K562 (cell line): ENCODE measurements at regions not wholly inside any gene's neighbourhood (a gene's known extent, or its start where the extent isn't known, plus 50 kb on each side); places are given as distances from the start of the nearest gene placed in this dataset.

Experiments used
- ATAC-seq: fragments of 200-7000 bp; cut with Tn5 transposase; 3 replicates; pipeline ENCODE4 v1.9.1; 2020; ENCODE audit warnings: moderate library complexity
- BruUV-seq: library from RNA; stranded (reverse); fragments of 400-500 nt; replicated peaks from 2 replicates; lab custom pipeline; 2021; lab: Mats Ljungman, UMichigan
- CTCF ChIA-PET: fragments of 300-600 bp; formaldehyde crosslinking; extraction: SDS; loops from one replicate; lab custom pipeline; 2021; ENCODE audit warnings: low intra/inter-chr PET ratio; lab: Yijun Ruan, JAX
- POLR2A ChIA-PET: fragments of 300-600, 350-650 bp; sonication (Branson Sonifier 250); formaldehyde crosslinking; extraction: SDS; loops from one replicate; lab custom pipeline; 2021; ENCODE audit warnings: antibody characterized with exemption, inconsistent platforms; lab: Yijun Ruan, JAX
- DNase-seq, 4 experiments: peaks; one replicate each; pipeline versions ENCODE4 v3.0.0 to v3.0.0-alpha.2; 2011 to 2018; ENCODE audit warnings: low spot score in 3 of 4, mixed read lengths in 3 of 4; ENCODE audit errors: extremely low read depth in 1 of 4
- FAIRE-seq: peaks from 2 replicates; lab custom pipeline; 2011; peaks lifted over from hg19 to GRCh38; lab: Jason Lieb, UNC
- H2AFZ ChIP-seq: 2 replicates; pipeline ENCODE4 v1.6.0; 2011; ENCODE audit warnings: low read depth, low read length, control low read depth, inconsistent platforms
- H3K27ac ChIP-seq: fragments of 200-600 bp; 3 replicates; pipeline ENCODE4 v1.8.0; 2011; ENCODE audit warnings: low read depth, mild to moderate bottlenecking, control low read depth, inconsistent platforms, low read length, moderate library complexity, mixed read lengths; ENCODE audit errors: extremely low read depth
- H3K27me3 ChIP-seq, 2 experiments: fragments of 300-600 bp in 1 of 2; 2 replicates in 1 of 2; 3 replicates in 1 of 2; pipeline versions ENCODE4 v1.6.0 to v1.8.0; 2011; ENCODE audit warnings: inconsistent platforms in 2 of 2, low read length in 2 of 2, mild to moderate bottlenecking in 1 of 2, mixed read lengths in 1 of 2, moderate library complexity in 1 of 2; ENCODE audit not compliant: control insufficient read depth in 2 of 2, insufficient read depth in 2 of 2
- H3K36me3 ChIP-seq: fragments of 300-600 bp; 3 replicates; pipeline ENCODE4 v1.8.0; 2011; ENCODE audit warnings: mild to moderate bottlenecking, low read length, inconsistent platforms; ENCODE audit not compliant: control insufficient read depth, insufficient read depth
- H3K4me1 ChIP-seq, 2 experiments: fragments of 200-600 bp in 1 of 2; replicated peaks in 1 of 2; 2 replicates in 1 of 2; 3 replicates in 1 of 2; pipeline versions ENCODE4 v1.5.1 to v1.8.0; 2011; ENCODE audit warnings: inconsistent platforms in 2 of 2, low read length in 2 of 2, mild to moderate bottlenecking in 1 of 2, mixed read lengths in 1 of 2, moderate library complexity in 1 of 2; ENCODE audit not compliant: control insufficient read depth in 2 of 2, insufficient read depth in 2 of 2
- H3K4me2 ChIP-seq: 2 replicates; pipeline ENCODE4 v1.6.1; 2011; ENCODE audit warnings: low read length, control low read depth, inconsistent platforms, mixed read lengths; ENCODE audit not compliant: insufficient read depth
- H3K4me3 ChIP-seq: fragments of 200-600 bp; sonication (generic), shearing (Covaris generic); 2 replicates; pipeline ENCODE4 v1.5.1; 2016; ENCODE audit warnings: control low read depth, inconsistent platforms
- H3K79me2 ChIP-seq: fragments of 200-600 bp; 3 replicates; pipeline ENCODE4 v1.8.0; 2011; ENCODE audit warnings: low read length, inconsistent platforms; ENCODE audit not compliant: control insufficient read depth, insufficient read depth
- H3K9ac ChIP-seq, 2 experiments: 2 replicates each; pipeline versions ENCODE4 v1.6.0 to v1.6.1; 2011; ENCODE audit warnings: low read depth in 2 of 2, low read length in 2 of 2, control low read depth in 1 of 2, inconsistent platforms in 1 of 2, mild to moderate bottlenecking in 1 of 2, mixed read lengths in 1 of 2; ENCODE audit not compliant: insufficient read depth in 1 of 2
- H3K9me1 ChIP-seq: one replicate; pipeline ENCODE4 v1.6.0; 2011; ENCODE audit warnings: inconsistent platforms, mild to moderate bottlenecking, low read length, moderate library complexity; ENCODE audit not compliant: control insufficient read depth, insufficient read depth
- H3K9me3 ChIP-seq: replicated peaks from 2 replicates; pipeline ENCODE4 v1.5.1; 2011; ENCODE audit warnings: low read depth, low read length, inconsistent platforms; ENCODE audit not compliant: control insufficient read depth, insufficient read depth
- H4K20me1 ChIP-seq: replicated peaks from 2 replicates; pipeline ENCODE4 v1.6.1; 2011; ENCODE audit warnings: low read length, inconsistent platforms, mixed read lengths; ENCODE audit not compliant: control insufficient read depth, insufficient read depth
- C11orf30 ChIP-seq: fragments of 450-650 bp; IDR thresholded peaks from 2 replicates; pipeline ENCODE4 v1.6.1; 2016; ENCODE audit warnings: low read depth, mild to moderate bottlenecking
- CBX3 ChIP-seq, 2 experiments: IDR thresholded peaks; 1 replicate in 1 of 2; 2 replicates in 1 of 2; pipeline ENCODE4 v1.6.1; 2012; ENCODE audit warnings: inconsistent platforms in 2 of 2, low read length in 2 of 2, borderline replicate concordance in 1 of 2, control low read depth in 1 of 2
- ELK3 ChIP-seq: fragments of 450-650 bp; formaldehyde crosslinking; IDR thresholded peaks from 2 replicates; pipeline ENCODE4 v1.4.0; 2020; ENCODE audit warnings: mild to moderate bottlenecking
- ESRRB ChIP-seq: fragments of 250-450 bp; sonication (Bioruptor Pico); IDR thresholded peaks from 2 replicates; pipeline ENCODE4 v1.5.0; 2020; ENCODE audit warnings: mild to moderate bottlenecking, moderate library complexity, borderline replicate concordance
- FIP1L1 ChIP-seq: fragments of 200-400 bp; formaldehyde crosslinking; IDR thresholded peaks from 2 replicates; pipeline ENCODE4 v1.6.1; 2018; ENCODE audit warnings: mild to moderate bottlenecking, low read depth, low read length; ENCODE audit not compliant: poor library complexity, severe bottlenecking
- KLF1 ChIP-seq: fragments of 450-650 bp; IDR thresholded peaks from 2 replicates; pipeline ENCODE4 v1.6.1; 2016; ENCODE audit warnings: missing genetic modification characterization, missing compliant biosample characterization
- MAFF ChIP-seq: IDR thresholded peaks from 2 replicates; pipeline ENCODE4 v1.6.1; 2012; ENCODE audit warnings: low read length, improper control_type of control experiment
- MAFK ChIP-seq: IDR thresholded peaks from 2 replicates; pipeline ENCODE4 v1.6.1; 2011; ENCODE audit warnings: low read length, improper control_type of control experiment
- MTA2 ChIP-seq: fragments of 450-650 bp; IDR thresholded peaks from 2 replicates; pipeline ENCODE4 v1.6.1; 2016; ENCODE audit warnings: low read depth
- ZBTB34 ChIP-seq: fragments of 250-450 bp; sonication (Bioruptor Pico); IDR thresholded peaks from 2 replicates; pipeline ENCODE4 v1.8.0; 2021; ENCODE audit warnings: mild to moderate bottlenecking, moderate library complexity
- ZNF121 ChIP-seq: sonication (generic); formaldehyde crosslinking; conservative IDR thresholded peaks from 2 replicates; pipeline ENCODE4 v1.8.0; 2022; ENCODE audit warnings: missing genetic modification reagents
- WGBS: fragments of 100-300 bp; shearing (Covaris generic); methylation state at CpG from one replicate; pipeline ENCODE4 v1.1.6; 2016; ENCODE audit warnings: low coverage, mixed read lengths; ENCODE audit not compliant: insufficient coverage; ENCODE audit errors: missing lambda C conversion rate; 5-methylcytosine and 5-hydroxymethylcytosine counted together
- in situ Hi-C: fragments of 300-500 bp; cut with MboI; formaldehyde crosslinking; loops from 4 replicates; pipeline ENCODE4 v1.15.0; 2018; ENCODE audit warnings: inconsistent platforms, mixed read lengths
- intact Hi-C: fragments of 100-400 bp; cut with micrococcal nuclease; formaldehyde crosslinking; loops from 2 replicates; pipeline ENCODE4 v1.14.2; 2022

GRCh38 chr14:65986041-65986440, 500.1 kb upstream of the CCDC196 start:
- BruUV-seq = no TSS peak
- Histone ChIP-seq H3K9ac (no peak overlapping the region), H4K20me1 (no peaks in the 10 kb centered on the region), H3K27me3 (no peaks in the 10 kb centered on the region), H3K4me3 (no peak overlapping the region), H3K79me2 (no peaks in the 10 kb centered on the region), H2AFZ (no peak overlapping the region), H3K9me3 (no peaks in the 10 kb centered on the region), H3K9me1 (no peaks in the 10 kb centered on the region), H3K4me2 (no peak overlapping the region), H3K36me3 (no peaks in the 10 kb centered on the region), H3K27ac (no peak overlapping the region), H3K4me1 (no peaks in the 10 kb centered on the region)
- intact Hi-C loops = no loop called here
- DNase-seq (no peak), ATAC-seq (no peak), FAIRE-seq (no peak)
- TF ChIP-seq KLF1 (tag) = no peak
- CTCF ChIA-PET = no interaction called here
- in situ Hi-C loops = no loop called here
- POLR2A ChIA-PET = no interaction called here
- WGBS = 0% methylated on average over 1 of the region's 1 CpG

GRCh38 chr14:65989981-65990380, 496.2 kb upstream of the CCDC196 start:
- H3K9me1 ChIP-seq = no peaks in the 10 kb centered on the region
- no TSS peak for BruUV-seq
- ATAC-seq (no peak), DNase-seq (no peak), FAIRE-seq (no peak)
- no peaks in the 10 kb centered on the region for H3K4me1 ChIP-seq
- no peak overlapping the region for H3K4me3 ChIP-seq
- no peaks in the 10 kb centered on the region for H3K9me3 ChIP-seq
- ChIA-PET CTCF (no interaction called here), POLR2A (no interaction called here)
- intact Hi-C loops (no loop called here), in situ Hi-C loops (no loop called here)
- H3K4me2 ChIP-seq = no peak overlapping the region
- H3K79me2 ChIP-seq = no peaks in the 10 kb centered on the region
- no peaks in the 10 kb centered on the region for H3K36me3 ChIP-seq
- no peak overlapping the region for H3K27ac ChIP-seq
- no peaks in the 10 kb centered on the region for H4K20me1 ChIP-seq
- H2AFZ ChIP-seq = no peak overlapping the region
- no peaks in the 10 kb centered on the region for H3K27me3 ChIP-seq
- no peak for TF ChIP-seq MTA2
- no peak for TF ChIP-seq CBX3 (IDR thresholded peaks at IDR 0.05; ENCODE audit: borderline replicate concordance in 1 of 2, low read length in 2 of 2)
- no peak for TF ChIP-seq ZBTB34 (CRISPR knock-in tag)
- peak; percentile 51 for TF ChIP-seq MAFK
- no peak for TF ChIP-seq ELK3
- no peak for TF ChIP-seq ZNF121
- TF ChIP-seq MAFF = 0 out of 2 replicates have a peak, but pooled peaks have one; percentile 33
- TF ChIP-seq ESRRB = no peak
- TF ChIP-seq FIP1L1 = no peak
- peak; percentile 25; the same call in 1 of the 2 replicates for TF ChIP-seq C11orf30
- TF ChIP-seq, all 486 proteins: peak for 3
- no peak overlapping the region for H3K9ac ChIP-seq
